ENCODE measurements at regions not wholly inside any gene's neighbourhood (a gene's known extent, or its start where the extent isn't known, plus 50 kb on each side); places are given as distances from the start of the nearest gene placed in this dataset.

- TF ChIP-seq EZH2 (IDR thresholded peaks at IDR 0.05; ENCODE audit: borderline replicate concordance, low read depth, low read length, severe bottlenecking): no peak
- TF ChIP-seq POLR2A (IDR thresholded peaks at IDR 0.05; ENCODE audit: low read depth, low read length): no peak
- TF ChIP-seq CTCF (IDR thresholded peaks at IDR 0.05; ENCODE audit: extremely low read depth in 1 of 2, insufficient read depth in 1 of 2, low read depth in 1 of 2, low read length in 2 of 2): no peak
- TF ChIP-seq POLR2AphosphoS5 (IDR thresholded peaks at IDR 0.05; ENCODE audit: insufficient read depth, low read depth, low read length): no peak
- TF ChIP-seq MYC (IDR thresholded peaks at IDR 0.05; ENCODE audit: low read depth, low read length): no peak
Observed at GRCh38 chr2:168394262-168394661, 61.8 kb upstream of the CERS6 start.

Data from endothelial cell of umbilical vein (primary cell).